ENCODE measurements at regions not wholly inside any gene's neighbourhood (a gene's known extent, or its start where the extent isn't known, plus 50 kb on each side); places are given as distances from the start of the nearest gene placed in this dataset.

DNA sequence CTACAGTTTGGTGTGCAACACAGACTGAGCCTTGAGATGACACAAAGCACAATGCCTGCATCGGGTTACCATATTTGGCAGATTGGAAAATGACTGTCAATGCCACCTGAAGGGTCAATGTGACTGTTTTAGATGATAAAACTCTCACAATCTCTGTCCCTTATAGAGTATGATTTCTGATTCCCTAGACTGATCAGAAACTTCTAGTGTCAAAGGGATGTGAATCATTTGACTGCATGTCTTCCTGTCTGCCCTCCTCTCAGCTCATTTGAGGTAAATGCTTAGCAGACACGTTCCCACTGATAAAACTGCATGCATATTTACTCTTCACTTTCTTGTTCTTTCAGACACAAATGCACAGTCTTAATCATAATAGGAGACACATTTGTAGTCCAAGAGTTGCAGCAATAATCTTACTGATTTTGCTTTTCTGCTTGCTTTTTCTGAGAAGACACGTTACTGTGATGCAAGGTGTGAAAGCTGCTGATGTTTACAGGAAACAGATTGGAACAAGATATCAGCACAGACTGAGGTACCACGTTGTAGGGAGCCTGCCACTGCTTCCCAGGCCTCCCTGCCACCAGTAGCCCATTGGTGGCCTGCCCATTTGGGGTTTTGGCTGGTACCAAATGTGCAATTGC is 77.8 kb downstream of the GCNT4 start:
- BruUV-seq (replicated peaks) = no TSS peak
- ChIA-PET POLR2A (no interaction called here), CTCF (ENCODE audit: low intra/inter-chr PET ratio) (no interaction called here)
- Histone ChIP-seq H3K9ac (ENCODE audit: insufficient read depth in 1 of 2, low read depth in 2 of 2, low read length in 2 of 2) (no peak overlapping the region), H3K4me2 (ENCODE audit: insufficient read depth, low read length) (no peak overlapping the region), H3K27me3 (ENCODE audit: control insufficient read depth in 2 of 2, insufficient read depth in 2 of 2, low read length in 2 of 2) (no peaks in the 10 kb centered on the region), H3K36me3 (ENCODE audit: control insufficient read depth, insufficient read depth, low read length) (no peaks in the 10 kb centered on the region), H4K20me1 (replicated peaks; ENCODE audit: control insufficient read depth, insufficient read depth, low read length) (no peaks in the 10 kb centered on the region), H3K4me1 (replicated peaks in 1 of 2; ENCODE audit: control insufficient read depth in 2 of 2, insufficient read depth in 2 of 2, low read length in 2 of 2) (no peaks in the 10 kb centered on the region), H3K79me2 (ENCODE audit: control insufficient read depth, insufficient read depth, low read length) (no peaks in the 10 kb centered on the region), H3K9me3 (replicated peaks; ENCODE audit: control insufficient read depth, insufficient read depth, low read depth, low read length) (no peaks in the 10 kb centered on the region), H3K27ac (ENCODE audit: extremely low read depth, low read depth, low read length) (no peak overlapping the region), H3K4me3 (no peak overlapping the region), H2AFZ (ENCODE audit: low read depth, low read length) (no peak overlapping the region), H3K9me1 (ENCODE audit: control insufficient read depth, insufficient read depth, low read length) (no peaks in the 10 kb centered on the region)
- WGBS (ENCODE audit: insufficient coverage, low coverage, missing lambda C conversion rate) = 0% methylated on average over 4 of the region's 4 CpGs
- in situ Hi-C loops (cut with MboI) = no loop called here
- ATAC-seq (no peak), FAIRE-seq (no peak), DNase-seq (ENCODE audit: extremely low read depth in 1 of 4, low spot score in 3 of 4) (no peak)
- TF ChIP-seq CBFA2T2 (conservative IDR thresholded peaks at IDR 0.05) (no peak), STAT5A (IDR thresholded peaks at IDR 0.05; ENCODE audit: borderline replicate concordance, low read length) (no peak), SAP30 (IDR thresholded peaks at IDR 0.05; ENCODE audit: borderline replicate concordance, insufficient read depth, low read depth, low read length, poor library complexity, severe bottlenecking) (no peak), ZNF766 (CRISPR knock-in tag; conservative IDR thresholded peaks at IDR 0.05) (no peak), L3MBTL2 (IDR thresholded peaks at IDR 0.05) (no peak), ETV1 (tag; conservative IDR thresholded peaks at IDR 0.05; ENCODE audit: low read depth) (no peak), RNF2 (IDR thresholded peaks at IDR 0.05) (no peak), RBM22 (IDR thresholded peaks at IDR 0.05; ENCODE audit: low read depth, low read length, poor library complexity, severe bottlenecking) (no peak)
- TF ChIP-seq, protein P1, sequence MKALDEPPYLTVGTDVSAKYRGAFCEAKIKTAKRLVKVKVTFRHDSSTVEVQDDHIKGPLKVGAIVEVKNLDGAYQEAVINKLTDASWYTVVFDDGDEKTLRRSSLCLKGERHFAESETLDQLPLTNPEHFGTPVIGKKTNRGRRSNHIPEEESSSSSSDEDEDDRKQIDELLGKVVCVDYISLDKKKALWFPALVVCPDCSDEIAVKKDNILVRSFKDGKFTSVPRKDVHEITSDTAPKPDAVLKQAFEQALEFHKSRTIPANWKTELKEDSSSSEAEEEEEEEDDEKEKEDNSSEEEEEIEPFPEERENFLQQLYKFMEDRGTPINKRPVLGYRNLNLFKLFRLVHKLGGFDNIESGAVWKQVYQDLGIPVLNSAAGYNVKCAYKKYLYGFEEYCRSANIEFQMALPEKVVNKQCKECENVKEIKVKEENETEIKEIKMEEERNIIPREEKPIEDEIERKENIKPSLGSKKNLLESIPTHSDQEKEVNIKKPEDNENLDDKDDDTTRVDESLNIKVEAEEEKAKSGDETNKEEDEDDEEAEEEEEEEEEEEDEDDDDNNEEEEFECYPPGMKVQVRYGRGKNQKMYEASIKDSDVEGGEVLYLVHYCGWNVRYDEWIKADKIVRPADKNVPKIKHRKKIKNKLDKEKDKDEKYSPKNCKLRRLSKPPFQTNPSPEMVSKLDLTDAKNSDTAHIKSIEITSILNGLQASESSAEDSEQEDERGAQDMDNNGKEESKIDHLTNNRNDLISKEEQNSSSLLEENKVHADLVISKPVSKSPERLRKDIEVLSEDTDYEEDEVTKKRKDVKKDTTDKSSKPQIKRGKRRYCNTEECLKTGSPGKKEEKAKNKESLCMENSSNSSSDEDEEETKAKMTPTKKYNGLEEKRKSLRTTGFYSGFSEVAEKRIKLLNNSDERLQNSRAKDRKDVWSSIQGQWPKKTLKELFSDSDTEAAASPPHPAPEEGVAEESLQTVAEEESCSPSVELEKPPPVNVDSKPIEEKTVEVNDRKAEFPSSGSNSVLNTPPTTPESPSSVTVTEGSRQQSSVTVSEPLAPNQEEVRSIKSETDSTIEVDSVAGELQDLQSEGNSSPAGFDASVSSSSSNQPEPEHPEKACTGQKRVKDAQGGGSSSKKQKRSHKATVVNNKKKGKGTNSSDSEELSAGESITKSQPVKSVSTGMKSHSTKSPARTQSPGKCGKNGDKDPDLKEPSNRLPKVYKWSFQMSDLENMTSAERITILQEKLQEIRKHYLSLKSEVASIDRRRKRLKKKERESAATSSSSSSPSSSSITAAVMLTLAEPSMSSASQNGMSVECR (CRISPR knock-in tag; IDR thresholded peaks at IDR 0.05) = no peak
- intact Hi-C loops (cut with micrococcal nuclease) = no loop called here

All from K562 (cell line).